OCI-LY1 (cell line): ENCODE measurements at regions not wholly inside any gene's neighbourhood (a gene's known extent, or its start where the extent isn't known, plus 50 kb on each side); places are given as distances from the start of the nearest gene placed in this dataset.

ENCODE experiments used
- EZH2 ChIP-seq: fragments of 200-600 bp; sonication (generic), shearing (Covaris generic); IDR thresholded peaks from 2 replicates; pipeline ENCODE4 v1.8.0; 2017; ENCODE audit warnings: borderline replicate concordance, mixed run types, mild to moderate bottlenecking, antibody characterized with exemption, low read length, moderate library complexity, mixed read lengths
- TF ChIP-seq, protein P1 (sequence below): fragments of 200-600 bp; sonication (generic), shearing (Covaris generic); IDR thresholded peaks from 2 replicates; pipeline ENCODE4 v1.5.1; 2017; ENCODE audit warnings: mild to moderate bottlenecking, antibody characterized with exemption, low read length, moderate library complexity, mixed read lengths

DNA sequence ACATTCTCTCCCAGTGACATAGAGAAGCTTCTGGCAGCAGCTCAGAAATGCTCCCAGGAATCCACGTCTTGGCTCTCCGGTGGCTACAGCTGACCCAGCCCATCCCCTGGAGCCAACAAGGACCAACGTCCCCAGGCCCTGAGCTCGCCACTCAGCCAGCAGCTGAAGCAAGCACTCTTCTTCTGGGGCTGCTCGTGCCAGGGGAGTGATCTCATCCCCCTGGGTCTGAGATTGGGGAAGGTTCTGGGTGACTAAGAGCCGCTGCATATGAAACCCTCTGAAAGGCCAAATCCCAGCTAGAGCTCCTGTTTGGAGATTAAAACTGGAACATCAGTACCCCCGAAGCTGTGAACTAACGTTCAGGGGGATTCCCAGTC, 487.9 kb downstream of the NPHP4 start:
- TF ChIP-seq, protein P1, sequence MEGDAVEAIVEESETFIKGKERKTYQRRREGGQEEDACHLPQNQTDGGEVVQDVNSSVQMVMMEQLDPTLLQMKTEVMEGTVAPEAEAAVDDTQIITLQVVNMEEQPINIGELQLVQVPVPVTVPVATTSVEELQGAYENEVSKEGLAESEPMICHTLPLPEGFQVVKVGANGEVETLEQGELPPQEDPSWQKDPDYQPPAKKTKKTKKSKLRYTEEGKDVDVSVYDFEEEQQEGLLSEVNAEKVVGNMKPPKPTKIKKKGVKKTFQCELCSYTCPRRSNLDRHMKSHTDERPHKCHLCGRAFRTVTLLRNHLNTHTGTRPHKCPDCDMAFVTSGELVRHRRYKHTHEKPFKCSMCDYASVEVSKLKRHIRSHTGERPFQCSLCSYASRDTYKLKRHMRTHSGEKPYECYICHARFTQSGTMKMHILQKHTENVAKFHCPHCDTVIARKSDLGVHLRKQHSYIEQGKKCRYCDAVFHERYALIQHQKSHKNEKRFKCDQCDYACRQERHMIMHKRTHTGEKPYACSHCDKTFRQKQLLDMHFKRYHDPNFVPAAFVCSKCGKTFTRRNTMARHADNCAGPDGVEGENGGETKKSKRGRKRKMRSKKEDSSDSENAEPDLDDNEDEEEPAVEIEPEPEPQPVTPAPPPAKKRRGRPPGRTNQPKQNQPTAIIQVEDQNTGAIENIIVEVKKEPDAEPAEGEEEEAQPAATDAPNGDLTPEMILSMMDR: no peak
- no peak for TF ChIP-seq EZH2
